Stimulated activated CD4-positive, alpha-beta T cell treated with anti-CD3 and anti-CD28 coated beads, Interleukin-1b, Interleukin-23, amount 100 ng/mL, for 1 hour (primary cell): ENCODE measurements at regions not wholly inside any gene's neighbourhood (a gene's known extent, or its start where the extent isn't known, plus 50 kb on each side); places are given as distances from the start of the nearest gene placed in this dataset.
A peak's percentile ranks its signal among the peaks of the same experiment; 100 is the strongest.
"Not testable (repeated sequence)": the region's sequence is repeated elsewhere in the genome, so short reads cannot be mapped to it uniquely, and the experiment has no call there.

Experiments used
- DNase-seq, 2 donors: peaks; one replicate each; pipeline ENCODE4 v3.0.0-alpha.2; 2020; ENCODE audit warnings: low read depth in 2 of 2

DNA sequence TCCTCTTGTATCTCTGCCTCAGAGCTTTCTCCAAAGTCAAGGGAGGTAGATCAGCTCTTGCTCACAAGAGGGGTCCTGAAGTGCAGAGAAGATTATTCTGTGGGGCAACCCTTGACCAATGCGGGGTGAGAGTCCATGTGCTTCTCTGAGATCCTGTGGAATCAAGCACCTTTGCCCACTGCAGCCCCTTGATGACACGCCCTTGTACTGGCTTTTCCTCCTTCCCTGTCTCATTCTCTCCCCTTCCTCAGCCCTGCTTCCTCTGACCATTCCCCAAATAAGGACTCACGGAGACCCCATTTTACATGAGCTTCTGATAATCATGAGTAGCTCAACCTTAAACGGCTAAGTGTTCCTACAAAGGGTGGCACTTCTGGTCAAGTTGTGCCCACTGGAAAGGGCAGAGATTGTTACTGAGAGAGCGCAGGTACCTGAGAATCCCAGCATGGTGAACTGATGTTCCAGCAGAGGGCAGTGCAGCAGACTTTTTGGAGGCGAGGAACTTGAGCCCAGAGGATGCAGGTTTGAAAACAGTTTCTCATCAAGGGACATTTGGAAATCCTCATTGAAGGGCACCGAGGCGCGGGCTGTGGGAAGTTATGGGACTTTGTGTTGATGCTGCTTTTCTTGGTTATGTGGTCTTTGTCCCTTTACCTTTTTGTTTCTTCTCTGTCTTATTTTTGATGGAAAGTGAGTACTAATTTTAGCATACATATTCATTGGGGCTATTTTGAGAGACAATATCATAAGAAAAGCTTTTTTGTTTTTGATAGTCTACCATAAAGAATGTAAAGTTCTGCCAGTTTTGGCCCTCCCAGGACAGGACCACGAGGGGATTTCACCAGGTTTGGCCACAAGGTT lies 201.3 kb downstream of the RBM46 start:
- DNase-seq: no peak

DNA sequence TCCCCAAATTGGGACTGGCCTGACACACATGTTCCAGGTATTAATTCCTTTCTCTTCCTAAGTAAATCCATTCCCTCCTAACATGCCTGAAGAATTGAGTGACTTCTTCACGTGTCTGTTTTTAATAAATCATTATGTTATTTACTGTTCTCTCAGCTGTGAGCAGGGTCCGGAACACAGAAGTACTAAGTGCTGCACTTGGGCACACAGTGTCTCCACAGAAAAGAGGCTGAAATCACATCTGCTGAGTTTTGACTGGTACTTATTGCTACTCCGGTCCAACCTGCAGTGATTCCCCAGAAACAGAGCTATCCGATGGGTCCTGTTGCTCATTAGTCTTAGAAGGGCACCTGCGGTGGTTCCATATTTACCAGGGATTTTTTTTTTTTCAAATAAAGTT lies 202.6 kb downstream of the RBM46 start:
- no peak for DNase-seq

DNA sequence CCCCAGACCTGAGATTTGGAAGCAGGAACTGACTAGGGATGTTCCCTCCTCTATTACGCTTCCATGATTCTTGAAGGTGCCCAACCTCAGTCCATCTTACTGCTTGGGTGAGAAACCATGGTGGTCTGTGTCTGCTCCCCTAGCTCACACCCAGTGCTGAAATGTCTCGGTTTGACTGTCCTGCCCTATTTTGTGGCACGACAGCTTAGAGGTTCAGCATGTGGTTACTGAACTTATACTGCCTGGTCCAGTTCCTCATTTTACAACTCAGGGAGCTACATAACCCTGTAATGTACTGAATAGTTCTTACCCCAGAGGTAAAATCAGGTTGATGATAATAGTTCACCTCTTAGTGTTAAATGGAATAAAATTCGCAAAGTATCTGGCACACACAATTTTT lies 203.1 kb downstream of the RBM46 start:
- DNase-seq: no peak

DNA sequence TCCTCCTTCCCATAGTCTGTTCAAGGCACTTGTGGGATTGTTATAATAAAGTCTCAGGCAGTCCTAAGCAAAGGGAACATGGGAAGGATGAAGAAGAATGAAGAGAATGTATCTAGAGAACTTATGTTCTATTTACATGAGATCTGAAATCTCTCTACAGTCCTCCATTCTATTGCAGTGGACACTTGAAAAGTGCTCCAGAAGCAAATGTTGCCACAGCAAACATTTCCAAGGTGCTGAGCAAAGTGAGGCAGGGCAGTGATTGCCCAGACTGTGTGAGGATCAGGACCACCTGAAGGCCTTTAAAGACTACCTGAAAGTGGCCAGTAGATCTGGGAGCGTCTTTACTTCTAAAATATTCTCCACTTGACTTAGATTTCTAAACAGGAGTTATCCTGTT lies 203.5 kb downstream of the RBM46 start:
- DNase-seq: no peak

DNA sequence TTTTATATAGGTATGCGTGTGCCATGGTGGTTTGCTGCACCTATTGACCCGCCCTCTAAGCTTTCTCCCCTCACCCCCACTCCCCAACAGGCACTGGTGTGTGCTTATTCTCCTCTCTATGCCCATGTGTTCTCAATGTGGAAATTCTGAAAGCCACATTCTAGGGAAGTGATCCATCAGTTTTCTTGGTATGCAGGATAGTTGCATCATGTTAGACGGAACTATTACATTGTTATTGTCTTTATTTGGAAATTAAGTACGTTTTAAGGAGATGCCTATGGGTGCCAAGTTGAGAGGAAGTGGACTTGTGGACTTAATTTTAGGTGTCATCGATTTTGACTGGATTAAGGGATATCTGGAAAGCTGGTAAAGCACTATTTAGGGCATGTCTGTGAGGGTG lies 204.6 kb downstream of the RBM46 start:
- DNase-seq: no peak

DNA sequence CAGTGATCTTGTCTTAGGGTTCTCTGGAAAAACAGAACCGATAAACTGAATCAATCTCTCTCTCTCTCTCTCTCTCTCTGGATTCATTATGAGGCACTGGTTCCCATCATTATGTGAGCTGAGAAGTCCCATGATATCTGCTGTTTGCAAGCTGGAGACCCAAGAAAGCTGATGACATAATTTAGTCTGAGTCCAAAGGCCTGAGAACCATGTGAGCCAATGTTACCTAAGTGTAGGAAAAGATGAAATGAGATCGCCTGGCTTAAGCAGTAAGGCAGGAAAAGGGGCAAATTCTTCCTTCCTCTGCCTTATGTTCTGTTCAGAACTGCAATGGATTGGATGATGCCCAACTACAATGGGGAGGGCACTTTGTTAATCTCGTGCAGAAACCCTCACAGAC lies 207.4 kb downstream of the RBM46 start:
- no peak for DNase-seq

DNA sequence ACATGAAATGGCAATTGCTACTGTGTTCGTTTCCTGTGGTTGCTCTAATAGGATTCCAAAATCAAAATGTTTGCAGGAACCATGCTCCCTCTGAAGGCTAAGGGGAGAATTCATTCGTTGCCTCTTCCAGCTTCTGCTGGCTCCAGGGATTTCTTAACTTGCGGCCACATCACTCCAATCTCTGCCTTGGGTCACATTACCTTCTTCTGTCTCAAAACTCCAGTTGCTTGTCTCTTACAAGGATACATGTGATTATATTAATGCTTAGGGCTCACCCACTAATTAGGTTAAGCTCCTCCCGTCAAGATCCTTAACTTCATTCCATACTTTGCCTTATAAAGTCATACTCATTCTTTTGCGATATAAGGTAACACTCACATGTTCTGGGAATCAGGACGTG lies 208.4 kb downstream of the RBM46 start:
- DNase-seq: no peak

DNA sequence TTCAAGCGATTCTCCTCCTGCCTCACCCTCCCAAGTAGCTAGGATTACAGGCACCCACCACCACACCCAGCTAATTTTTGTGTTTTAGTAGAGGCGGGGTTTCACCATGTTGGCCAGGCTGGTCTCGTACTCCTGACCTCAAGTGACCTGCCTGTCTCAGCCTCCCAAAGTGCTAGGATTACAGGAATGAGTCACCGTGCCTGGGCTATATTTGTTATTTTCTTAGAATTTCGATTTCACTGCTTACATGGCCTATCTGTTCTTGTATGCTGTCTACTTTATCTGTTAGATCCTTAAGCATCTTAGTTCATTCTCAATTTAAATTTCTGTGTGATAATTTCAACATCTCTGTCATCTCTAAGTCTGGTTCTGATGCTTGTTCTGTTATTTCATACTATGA lies 210.6 kb upstream of the NPY2R start:
- DNase-seq: not testable (repeated sequence)

DNA sequence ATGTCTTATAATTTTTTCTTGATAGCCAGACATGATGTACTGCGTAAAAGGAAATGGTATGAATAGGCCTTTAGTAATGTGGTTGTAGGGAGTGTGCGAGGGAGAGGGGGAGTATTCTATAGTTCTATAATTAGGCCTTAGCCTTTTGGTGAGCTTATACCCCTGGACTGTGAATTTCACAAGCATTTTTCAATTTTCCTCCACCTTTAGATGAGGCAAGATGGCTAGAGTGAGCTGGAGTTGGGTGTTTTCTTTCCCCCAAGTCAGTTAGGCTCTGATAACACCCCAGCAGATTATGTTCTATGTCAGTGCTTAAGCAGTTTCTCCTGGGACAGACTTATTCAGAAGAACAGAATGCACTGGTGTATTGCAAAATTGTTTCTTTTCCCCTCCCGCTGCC lies 210.2 kb upstream of the NPY2R start:
- DNase-seq: no peak

DNA sequence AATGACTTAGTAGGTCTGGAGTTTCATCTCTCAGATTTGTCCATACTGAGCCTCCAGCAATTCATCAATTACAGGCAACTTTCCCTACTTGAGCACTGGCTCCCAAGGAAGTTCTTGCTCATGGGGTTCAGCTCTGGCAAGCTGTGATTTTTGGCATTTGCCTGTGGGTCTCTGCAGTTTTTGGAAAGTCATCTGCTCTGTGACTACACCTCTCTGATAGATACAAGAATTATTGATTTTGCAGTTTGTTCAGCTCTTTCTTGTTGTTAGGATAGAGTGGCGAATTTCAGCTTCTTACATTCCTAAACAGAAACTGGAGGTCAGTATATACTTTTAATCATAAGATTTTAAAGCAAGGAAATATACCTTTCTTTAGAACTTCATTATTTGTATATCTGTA lies 209.7 kb upstream of the NPY2R start:
- no peak for DNase-seq

DNA sequence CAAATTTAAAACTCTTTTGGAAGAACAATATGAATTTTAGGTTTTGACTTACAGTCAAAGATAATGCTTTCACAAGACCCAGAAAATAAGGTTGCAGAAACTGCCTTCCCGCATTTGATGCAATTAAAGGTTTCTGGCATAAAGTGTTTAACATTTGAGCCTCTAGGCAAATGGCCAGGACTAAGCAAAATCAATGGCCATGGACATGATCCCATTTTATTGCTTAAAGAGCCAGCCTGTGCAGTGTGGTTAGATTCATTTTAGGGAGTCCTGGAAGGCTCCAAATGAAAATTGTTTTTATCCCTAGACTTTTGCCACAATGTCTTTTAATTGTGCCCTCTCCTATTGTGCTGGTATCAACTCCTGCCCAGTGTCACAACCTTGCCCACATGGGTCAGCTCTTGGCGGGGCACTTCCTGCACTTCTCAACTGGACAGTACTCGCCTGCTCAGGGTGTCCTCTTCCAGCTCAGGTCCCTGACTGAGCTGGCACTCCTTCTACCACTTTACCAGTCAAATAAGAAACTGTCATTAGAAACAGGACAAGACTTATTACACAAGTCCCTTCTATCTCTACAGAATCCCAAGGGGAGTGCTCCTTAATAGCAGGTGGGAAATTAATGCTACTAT lies 208.4 kb upstream of the NPY2R start:
- DNase-seq: no peak

DNA sequence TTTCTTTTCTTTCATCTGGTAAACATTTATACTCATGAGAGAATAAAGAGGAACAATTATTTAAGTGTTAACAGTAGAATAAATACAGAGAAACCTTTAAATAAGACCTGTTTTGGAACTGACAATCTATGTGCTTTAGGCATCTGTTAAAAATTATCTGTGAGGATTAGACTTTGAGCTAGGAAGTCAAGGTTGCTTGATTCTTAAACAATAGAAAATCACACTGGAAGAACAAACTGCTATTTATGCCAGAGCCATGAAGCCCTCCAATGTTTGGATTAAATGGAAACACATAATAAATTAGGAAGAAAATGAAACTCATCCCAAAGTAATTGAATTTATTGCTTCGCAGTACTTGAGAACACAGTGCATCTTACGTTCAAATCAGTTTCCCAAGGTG lies 207.2 kb upstream of the NPY2R start:
- no peak for DNase-seq

DNA sequence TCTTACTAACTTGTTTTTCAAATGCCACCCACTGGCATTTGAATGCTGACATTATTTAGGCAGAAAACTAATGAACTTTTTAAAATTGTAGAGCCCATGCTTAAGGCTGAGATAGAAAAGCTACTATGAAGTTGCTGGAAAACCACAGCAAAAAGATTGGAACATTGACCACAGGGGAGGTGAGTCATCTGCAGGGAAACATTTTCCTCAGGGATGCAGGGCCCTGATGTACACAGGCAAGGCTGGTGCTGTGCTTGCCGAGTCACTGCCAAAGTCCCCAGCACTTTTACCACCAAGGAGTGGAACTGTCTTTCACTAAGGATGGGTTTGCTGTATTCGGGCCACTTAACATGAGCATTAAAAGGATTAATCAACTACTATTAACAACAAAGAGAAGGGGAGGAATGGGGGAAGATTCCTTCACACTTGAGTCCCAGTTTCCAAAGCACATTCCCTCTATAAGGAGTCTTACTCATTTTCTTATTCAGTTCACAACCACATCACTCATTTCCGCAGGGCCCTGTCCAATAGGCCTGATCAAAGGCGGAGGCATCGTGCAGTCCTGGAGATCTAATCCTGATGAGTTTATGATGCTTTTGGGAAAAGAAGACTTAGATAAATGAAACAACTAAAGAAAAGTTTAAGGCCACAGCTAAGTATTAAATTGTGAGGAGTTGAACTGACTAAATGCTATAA lies 202.9 kb upstream of the NPY2R start:
- no peak for DNase-seq

DNA sequence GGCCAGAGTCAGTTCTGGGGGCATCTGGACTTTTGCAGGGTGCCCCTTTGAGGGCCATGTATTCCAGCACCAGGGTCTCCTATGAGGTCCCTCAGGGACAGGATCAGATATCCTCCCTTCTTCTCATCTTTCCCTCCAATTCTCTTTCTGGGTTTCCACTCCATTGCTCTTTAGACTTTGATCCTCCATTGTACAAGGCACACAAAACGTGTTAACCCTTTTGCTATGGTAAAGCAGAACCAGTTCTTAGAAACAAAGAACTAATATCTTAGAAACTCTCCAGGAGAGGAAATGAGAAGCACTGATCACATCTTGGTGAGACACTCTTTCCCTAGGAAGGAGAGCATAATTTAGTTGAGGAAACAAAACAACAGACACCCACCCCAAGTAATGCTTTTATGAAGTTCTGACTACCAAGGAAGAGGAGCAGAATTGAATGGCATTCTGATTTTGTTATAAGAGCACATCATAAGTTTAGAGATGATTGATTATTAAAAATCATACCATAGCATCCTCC lies 200.7 kb upstream of the NPY2R start:
- DNase-seq: no peak

DNA sequence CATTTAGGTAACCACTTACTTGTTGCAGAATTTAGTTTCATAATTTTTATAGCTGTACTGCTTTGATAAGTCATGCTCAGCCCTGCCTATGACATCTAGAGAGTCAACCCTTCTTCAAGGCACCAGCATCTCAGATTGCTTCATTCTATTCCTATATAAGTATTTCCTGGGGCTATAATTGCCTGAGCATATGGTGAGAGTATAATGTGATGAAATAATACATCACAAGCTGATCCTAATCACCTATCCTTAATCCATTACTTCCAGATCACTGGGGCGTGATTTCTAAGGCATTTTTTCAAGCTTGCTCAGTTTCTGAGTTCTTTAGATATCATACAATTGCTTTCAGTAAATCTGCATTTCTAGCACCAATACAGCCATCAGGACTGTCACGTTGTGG lies 200.0 kb upstream of the NPY2R start:
- DNase-seq: no peak

DNA sequence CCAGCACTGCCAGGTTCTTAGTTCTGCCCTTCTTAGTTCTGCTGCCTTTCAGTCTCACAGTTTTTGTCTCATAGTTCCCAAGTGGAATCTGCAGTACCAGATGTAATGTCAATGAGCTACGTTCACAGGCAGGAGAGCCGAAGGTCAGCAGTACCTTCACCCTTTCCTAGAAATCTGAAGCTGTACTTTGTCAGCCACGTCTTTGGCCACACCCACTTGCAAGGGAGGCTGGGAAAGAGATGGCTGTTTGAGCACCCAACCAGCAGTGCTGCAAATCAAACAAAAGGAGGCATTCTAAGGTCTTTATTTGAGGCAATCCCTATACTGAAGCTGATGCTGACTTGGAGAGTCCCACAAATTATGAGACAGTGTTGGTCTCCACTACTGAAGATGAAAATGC lies 199.1 kb upstream of the NPY2R start:
- no peak for DNase-seq

DNA sequence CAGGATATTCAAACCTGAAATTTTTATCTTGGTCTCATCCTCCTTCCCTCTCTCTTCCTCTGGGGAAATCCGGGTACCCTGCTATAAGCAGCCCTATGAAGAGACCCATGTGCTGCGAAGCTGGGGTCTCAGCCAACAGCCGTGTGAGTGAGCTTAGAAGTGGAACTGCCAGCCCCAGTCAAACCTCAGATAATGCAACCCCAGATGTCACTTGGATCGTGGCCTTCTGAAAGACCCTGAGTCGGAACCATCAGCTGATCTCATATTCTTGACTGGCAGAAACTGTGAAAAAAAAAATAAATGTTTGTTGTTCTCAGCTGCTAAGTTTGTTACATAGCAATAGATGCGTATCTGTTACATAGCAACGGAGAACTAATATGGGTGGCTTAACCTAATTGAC lies 198.1 kb upstream of the NPY2R start:
- DNase-seq: no peak

DNA sequence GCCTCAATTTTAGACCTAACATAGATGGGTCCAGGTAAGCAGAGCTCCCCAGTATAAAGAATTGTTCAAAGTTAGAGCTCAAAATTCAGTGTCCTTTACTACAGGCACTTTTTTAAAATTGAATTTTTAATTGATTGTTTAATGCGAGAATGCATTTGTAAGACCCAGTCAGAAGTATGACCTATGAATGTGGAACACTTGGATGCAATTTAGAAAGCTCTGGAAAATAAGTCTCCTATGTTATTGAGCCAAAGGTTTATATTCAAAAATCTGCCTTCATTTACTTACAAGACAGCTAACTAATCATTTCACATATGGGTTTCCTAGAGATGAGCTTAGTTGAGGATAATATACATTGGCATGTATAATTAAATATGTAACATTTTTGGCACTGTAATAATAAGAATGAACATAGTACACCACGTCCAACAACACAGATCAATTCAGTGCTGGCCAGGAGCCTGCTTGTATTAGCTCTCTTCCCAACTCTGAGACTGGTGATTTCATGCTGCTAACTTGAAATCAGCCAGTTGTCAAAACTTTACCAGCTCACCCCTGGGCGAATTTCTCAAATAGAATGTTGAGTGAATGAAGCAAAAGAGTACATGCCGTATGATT lies 197.2 kb upstream of the NPY2R start:
- no peak for DNase-seq

DNA sequence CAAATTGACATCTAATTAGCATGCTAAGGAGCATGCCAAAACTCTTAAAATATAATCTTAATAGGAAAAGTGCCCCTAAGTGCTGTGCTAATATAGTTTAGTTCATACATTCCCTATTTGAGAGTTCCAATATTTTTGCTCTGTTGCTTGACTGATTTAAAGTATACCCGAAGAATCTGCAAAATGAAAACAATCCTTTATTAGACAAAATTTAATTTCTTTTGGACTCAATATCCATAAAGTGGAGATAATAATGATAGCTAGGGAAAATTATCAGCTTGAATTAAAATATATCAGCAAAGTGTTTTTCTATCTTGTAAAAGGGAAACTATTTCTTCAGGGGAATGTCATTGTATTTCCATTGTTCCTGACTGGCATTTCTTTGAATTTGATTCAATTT lies 196.0 kb upstream of the NPY2R start:
- DNase-seq: no peak

DNA sequence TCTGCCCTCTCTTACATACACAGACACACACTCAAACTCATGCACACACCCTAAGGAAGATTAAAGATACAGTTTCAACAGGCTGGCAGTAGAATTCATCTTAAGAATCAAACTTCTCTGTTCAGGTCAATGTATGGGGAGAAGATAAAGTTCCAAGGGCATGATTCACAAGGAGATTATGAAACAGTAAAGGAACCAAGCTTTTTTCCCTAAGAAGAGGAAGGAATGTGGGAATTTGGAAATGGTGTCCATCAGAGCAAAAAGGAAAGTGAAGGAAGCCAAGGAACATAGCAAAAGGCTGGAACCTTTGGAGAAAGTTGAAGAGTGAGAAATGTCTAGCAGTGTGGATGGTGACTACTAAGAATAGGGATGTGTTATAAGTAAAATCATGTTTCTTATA lies 191.0 kb upstream of the NPY2R start:
- DNase-seq: no peak

DNA sequence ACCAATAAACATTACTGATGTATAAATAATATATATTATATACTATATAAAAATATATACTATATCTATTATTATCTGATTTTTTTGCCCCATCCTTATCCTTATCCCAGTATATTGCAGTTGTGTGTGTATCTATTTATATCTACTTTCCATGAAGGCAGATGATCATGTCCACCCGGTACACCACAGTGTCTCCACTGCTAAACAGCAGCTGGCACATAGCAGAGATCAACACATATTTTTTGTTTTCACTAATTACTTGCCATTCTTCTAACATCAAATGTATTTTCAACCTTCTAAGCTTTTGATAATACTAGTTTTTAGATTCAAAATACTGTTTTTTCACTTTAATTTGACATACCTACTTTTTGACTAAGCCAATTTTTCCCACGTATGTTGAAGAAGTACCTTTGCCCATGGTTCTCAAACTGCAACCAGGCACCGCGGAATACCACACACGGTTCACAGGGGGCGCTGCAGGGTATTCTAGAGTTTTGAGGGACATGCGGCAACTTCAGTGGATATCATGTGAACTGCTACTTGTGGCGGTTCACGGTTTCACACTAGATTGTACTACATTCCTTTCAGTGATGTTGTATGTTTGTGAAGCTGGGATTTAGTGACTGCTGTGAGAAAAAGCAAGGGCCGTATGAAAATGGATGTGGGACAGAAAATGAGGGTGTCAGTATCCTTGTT lies 182.5 kb upstream of the NPY2R start:
- peak in 1 of 2 donors; percentile 4 for DNase-seq

DNA sequence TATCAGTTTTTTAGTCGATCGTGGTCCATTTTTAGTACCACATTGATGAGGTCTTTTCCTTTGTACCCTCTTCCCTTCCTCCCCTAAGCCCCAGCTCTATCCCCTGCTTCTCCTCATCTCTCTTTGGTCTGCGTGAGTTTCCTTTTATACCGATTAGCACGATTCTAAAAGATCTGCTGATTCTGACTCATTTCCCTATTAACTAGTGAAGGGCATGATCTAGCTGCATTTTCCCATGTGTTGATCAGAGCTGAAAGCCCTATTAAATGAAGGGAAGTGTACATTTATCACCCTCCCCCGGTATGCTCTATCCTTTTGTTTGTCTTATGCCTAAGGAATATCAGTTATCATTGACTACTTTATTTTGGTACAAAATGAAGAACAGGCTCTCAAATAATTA lies 181.7 kb upstream of the NPY2R start:
- no peak for DNase-seq
